GM18870 (cell line): ENCODE measurements at regions not wholly inside any gene's neighbourhood (a gene's known extent, or its start where the extent isn't known, plus 50 kb on each side); places are given as distances from the start of the nearest gene placed in this dataset.
"Not testable (repeated sequence)": the region's sequence is repeated elsewhere in the genome, so short reads cannot be mapped to it uniquely, and the experiment has no call there.

Experiments used
- ATAC-seq: cut with Tn5 transposase; IDR thresholded peaks from one replicate; pipeline ENCODE4 v1.9.1; 2021; ENCODE audit warnings: moderate library complexity; ENCODE audit not compliant: unreplicated experiment

DNA sequence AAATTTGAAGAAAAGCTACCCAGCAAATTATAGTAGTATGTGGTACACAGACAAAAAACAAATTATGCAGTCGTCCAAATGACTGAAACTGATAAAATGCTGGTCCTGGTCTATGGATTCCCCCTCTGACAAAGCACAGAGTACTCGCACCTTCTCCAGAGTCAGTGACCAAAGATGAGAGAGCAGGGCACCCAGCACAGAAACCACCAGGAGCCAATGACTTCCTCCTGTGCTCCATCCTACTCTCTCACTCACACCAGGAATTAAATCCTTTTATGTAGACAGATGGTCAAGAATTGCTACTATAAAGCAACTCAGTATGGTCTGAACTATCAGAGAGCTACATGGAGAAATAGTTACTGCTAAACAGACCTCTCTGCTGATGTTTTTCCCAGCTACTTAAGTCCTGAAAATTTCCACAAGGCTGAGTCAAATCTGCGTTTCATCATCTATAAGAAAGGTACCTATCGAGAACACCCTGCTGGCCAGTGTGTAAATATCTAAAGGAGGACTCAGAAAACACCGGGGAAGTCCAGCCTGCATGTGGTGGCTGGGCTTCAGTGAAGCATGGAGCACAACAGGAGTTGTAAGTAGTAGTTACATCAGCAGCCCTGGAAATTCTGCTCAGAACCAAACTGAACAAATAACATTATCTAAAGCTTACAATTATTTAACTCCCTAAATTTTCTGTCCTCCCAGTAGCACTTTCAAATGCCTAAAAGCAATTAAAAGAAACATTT lies 84.5 kb upstream of the FBXO28 start:
- ATAC-seq = peak; percentile 85

GRCh38 chr1:224028802-224029201 lies 85.1 kb upstream of the FBXO28 start:
- ATAC-seq = not testable (repeated sequence)

DNA sequence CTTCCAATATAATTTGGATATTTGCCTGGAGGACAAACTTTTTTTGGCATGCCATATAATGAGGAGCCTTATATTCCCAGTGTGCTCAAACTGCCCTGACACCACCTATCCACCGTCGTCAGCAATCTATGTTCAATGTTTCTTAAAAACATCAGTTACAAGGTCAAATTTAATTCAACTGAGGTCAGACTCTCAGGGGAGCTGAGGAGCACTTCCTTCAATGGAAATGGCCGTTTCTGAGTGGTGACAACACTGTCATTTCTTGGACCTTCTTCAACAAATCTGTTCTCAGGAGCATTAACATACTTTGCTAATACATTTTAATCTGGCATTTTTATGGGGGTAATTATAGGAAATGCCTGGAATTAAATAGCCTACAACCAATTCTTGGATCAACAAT lies 90.8 kb upstream of the FBXO28 start:
- not testable (repeated sequence) for ATAC-seq

DNA sequence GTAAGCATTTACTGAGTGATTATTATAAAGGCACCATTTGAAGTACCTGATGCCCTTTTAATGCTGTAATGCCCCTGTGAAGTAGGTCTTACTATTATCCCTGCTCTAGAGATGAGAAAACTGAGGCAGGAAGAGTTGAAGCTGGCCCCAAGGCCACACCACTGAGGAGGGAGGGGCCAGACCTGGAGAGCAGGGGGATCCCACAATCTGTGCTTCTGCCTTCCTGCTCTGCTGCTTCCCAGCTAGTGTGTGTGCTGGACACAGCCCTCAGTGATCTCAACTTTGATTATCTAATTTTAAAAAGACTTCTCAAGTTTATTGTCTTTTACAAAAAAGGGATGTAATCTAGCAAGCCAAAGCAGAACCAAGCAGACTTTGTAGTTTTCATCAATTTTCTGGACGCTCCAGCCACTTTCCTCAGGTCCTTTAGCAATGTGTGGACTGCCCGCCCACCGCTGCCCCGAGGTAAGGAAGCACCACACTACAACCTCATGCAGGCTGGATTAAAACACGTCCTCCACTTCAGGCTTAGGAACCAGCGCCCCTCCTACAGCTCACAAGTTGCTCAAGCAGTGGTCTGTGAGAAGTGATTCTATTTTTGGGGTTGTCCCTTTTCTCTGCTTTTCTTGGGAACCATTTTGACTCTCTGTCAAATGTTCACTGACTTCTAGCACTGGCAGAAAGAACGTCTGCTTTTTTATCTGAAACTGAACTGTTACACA lies 91.5 kb upstream of the FBXO28 start:
- not testable (repeated sequence) for ATAC-seq

DNA sequence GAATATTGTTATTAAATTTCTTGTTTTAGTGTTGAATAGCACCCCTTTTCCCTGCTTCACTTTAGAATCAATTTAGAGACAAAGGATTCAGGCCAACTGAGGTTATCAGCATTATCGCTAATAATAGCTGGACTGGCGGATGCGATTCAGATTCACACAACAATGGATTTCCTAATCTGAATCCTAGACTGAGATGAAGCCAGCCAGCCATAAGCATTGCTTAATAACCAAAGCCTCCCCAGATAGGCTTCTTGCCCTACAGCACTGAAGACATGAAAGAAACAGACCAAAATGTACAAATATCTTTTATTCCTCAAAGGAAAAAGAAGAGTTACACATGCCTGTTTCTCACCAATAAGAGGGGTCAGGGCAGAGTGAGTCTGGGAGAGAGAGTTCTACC lies 94.0 kb upstream of the FBXO28 start:
- not testable (repeated sequence) for ATAC-seq

DNA sequence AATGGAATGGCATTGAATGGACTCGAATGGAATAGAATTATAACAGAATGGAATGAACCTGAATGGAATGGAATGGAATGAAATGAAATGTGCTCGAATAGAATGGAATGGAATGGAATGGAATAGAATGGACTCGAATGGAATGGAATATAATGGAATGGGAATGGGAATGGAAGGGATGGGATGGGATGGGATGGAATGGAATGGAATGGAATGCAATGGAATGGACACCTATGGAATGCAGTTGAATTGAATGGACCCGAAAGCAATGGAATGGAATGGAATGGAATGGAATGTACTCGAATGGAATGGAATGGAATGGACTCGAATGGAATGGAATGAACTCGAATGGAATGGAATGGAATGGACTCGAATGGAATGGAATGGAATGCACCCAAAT lies 98.1 kb upstream of the FBXO28 start:
- ATAC-seq = not testable (repeated sequence)

DNA sequence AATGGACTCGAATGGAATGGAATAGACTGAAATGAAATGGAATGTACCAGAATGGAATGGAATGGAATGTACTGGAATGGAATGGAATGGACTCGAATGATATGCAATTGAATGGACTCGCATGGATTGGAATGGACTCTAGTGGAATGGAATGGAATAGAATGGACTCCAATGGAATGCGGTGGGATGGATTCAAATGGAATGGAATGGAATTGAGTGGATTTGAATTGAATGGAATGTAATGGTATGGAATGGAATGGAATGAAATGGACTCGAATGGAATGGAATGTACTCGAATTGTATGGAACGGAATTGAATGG lies 99.6 kb upstream of the FBXO28 start:
- ATAC-seq = no peak

DNA sequence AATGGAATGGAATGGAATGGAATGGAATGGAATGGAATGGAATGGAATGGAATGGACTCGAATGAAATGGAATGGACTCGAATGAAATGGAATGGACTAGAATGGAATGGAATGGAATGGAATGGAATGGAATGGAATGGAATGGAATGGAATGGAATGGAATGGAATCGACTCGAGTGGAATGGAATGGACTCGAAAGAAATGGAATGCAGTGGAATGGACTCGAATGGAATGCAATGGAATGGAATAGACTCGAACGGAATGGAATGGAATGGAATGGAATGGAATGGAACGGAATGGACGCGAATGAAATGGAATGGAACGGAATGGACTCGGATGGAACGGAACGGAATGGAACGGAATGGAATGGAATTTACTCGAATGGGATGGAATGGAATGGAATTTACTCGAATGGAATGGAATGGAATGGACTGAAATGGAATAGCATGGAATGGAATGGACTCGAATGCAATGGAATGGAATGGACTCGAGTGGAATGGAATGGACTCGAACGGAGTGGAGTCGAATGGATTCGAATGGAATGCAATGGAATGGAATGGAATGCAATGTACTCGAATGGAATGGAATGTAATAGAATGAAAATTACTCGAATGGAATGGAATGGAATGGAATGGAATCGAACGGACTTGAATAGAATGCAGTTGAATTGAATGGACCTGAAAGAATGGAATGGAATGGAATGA lies 100.1 kb upstream of the FBXO28 start:
- ATAC-seq = not testable (repeated sequence)

GRCh38 chr1:224012807-224013434 lies 101.0 kb upstream of the FBXO28 start:
- not testable (repeated sequence) for ATAC-seq

- ATAC-seq = not testable (repeated sequence)
Observed at GRCh38 chr1:224012162-224012561, 101.7 kb upstream of the FBXO28 start.

- ATAC-seq = not testable (repeated sequence)
Observed at GRCh38 chr1:224011751-224012150, 102.2 kb upstream of the FBXO28 start.

- ATAC-seq = not testable (repeated sequence)
Observed at GRCh38 chr1:224011153-224011552, 102.8 kb upstream of the FBXO28 start.

GRCh38 chr1:224005973-224006372 lies 107.9 kb upstream of the FBXO28 start:
- ATAC-seq = not testable (repeated sequence)

DNA sequence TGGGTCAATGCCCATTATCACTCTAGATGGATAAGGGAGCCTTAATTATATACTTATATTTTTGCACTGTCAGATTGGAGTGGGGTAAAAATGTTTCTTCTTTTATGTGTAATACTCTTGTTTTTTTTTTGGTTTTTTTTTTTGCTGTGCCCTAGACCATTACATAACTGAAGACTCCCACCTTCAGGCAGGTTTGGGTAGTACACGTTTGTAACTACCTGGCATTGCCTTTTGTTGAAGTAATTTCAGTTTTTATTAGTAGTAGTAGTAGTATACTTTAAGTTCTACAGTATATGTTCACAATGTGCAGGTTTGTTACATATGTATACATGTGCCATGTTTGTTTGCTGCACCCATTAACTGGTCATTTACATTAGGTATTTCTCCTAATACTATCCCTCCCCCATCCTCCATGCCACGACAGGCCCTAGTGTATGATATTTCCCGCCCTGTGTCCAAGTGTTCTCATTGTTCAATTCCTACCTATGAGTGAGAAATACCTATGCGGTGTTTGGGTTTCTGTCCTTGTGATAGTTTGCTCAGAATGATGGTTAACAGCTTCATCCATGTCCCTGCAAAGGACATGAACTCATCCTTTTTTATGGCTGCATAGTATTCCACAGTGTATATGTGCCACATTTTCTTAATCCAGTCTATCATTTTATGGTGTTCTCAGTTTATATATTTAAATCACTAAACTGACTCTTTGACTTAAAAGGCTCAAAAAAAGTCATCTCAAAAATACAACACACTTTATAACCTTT lies 109.2 kb upstream of the FBXO28 start:
- not testable (repeated sequence) for ATAC-seq

DNA sequence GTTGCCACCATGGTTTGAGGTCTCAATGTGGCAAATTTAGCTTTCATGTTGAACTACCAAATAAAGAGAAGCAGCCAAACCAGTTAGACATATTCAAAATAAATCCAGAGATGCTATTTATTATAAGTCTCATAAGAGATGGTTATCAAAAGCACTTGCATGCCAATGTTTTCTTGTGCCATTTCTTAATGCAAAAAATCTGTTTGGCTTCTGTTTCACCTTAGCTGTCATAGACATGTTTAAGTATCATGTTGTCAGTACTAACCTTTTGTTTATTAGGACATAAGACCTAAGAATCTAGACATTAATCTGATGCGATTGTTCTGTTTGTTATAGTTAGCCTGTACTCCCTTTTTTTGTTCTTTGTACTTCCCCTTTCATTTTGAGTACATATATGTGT lies 110.0 kb upstream of the FBXO28 start:
- ATAC-seq = not testable (repeated sequence)

DNA sequence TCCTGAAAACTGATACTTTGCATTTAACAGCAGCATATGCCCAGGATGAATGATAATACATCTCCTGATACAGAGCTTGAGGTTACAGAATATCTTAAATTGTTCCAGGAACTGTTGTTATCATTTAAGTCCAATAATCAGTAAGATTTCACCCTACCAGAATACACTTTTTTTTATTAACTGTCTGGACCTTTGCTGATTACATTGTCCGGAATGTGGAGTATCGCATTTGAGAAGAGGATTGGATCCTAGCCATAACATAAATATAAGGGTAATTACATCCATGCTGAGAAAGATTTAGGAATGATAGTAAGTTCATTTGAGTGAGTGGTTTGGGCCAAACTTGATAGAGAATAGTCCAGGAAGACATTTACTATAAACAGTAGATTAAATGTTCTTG lies 112.2 kb upstream of the FBXO28 start:
- ATAC-seq = not testable (repeated sequence)

GRCh38 chr1:223999761-224000160 lies 114.2 kb upstream of the FBXO28 start:
- not testable (repeated sequence) for ATAC-seq

DNA sequence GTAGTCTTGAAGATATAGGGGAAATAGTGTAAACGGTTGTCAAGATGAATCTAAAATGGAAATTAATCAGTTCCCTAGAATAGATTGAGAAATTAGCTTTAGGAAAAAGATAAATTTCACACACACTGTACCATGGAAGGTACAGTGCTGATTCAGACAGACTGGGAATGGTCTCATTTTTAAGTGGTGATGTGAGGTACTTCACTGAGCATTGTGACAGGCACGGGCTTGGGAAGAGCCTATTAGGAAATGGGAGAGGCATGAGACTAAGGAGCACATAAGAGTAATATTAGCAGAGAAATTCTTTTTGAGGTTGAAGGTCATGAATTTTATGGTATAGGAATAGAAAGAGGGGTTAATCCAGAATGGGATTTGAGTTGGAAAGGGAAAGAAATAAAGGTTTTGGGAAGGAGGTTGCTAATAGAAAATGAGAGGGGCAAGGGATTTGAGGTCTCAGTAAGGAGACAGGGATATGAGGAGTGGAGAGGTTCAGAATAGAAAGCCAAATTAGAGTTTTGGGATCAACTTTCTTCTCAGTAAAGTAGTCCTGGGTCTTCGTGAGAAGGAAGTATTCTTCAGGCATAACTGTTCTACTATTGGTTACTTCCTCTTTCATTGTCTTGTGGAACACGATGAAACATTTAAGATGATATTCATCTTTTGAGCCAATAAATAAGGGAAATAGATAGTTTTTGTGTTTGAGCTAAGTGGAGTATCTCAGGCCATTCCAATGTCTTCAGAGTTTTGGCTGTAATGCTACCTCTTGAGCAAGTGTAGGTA lies 115.0 kb upstream of the FBXO28 start:
- not testable (repeated sequence) for ATAC-seq

DNA sequence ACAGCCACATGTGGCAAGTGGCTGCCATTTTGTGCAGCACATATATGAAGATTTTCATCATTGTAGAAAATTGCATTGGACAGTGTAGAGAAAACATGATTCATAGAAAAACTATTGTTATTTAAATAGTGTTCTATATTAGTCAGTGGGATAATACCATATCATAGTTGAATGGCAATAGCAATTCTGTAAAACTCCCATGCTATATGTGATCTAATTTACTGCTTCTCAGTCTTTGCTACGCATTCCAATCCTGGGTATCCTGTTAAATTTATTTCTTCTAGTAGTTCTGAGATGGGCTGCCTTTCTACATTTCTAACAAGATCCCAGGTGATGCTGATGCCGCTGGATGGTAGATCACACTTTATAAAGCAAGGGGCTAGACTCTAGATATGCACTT lies 117.5 kb upstream of the FBXO28 start:
- ATAC-seq = not testable (repeated sequence)
